ENCODE measurements at regions not wholly inside any gene's neighbourhood (a gene's known extent, or its start where the extent isn't known, plus 50 kb on each side); places are given as distances from the start of the nearest gene placed in this dataset.

DNA sequence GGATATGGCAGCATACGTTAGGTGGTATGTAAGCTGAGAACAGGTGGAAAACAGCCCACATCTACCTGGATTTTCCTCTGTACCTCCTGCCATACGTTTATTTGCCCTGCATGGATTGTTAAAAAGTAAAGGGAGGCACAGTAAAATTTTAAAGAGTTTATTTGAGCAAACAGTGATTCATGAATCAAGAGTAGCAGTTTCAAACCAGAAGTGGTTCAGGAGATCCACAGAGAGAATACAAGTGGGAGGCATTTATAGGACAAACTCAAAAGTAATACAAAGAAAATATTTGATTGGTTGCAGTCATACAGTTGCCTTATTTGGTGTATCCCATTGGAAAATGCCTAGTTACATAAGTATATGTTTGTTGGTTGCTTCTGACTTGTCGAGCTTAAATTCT, 117.6 kb downstream of the FAM170A start:
- TF ChIP-seq CTCF (IDR thresholded peaks at IDR 0.05) = no peak
- no peak for TF ChIP-seq POLR2A (IDR thresholded peaks at IDR 0.05)
